ENCODE measurements at regions not wholly inside any gene's neighbourhood (a gene's known extent, or its start where the extent isn't known, plus 50 kb on each side); places are given as distances from the start of the nearest gene placed in this dataset.

DNA sequence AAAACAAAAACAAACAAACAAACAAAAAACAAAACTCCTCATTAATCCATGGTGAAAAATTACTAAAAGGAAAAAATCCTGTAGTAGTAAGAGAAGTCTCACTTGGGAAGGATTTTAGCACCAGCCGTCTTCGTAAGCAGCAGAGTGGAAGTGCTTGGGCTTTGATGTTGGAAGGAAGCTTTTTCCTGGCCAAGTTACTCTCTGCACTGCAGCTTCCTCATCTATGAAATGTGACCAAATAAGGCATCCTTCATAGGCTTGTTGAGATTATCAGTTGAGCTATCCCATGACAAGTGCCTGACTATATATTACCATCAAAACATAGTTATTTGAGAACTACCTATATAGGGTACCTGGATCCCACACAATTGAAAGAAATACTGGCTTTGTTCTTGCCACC, 436.4 kb upstream of the ONECUT1 start:
- TF ChIP-seq, protein P1, sequence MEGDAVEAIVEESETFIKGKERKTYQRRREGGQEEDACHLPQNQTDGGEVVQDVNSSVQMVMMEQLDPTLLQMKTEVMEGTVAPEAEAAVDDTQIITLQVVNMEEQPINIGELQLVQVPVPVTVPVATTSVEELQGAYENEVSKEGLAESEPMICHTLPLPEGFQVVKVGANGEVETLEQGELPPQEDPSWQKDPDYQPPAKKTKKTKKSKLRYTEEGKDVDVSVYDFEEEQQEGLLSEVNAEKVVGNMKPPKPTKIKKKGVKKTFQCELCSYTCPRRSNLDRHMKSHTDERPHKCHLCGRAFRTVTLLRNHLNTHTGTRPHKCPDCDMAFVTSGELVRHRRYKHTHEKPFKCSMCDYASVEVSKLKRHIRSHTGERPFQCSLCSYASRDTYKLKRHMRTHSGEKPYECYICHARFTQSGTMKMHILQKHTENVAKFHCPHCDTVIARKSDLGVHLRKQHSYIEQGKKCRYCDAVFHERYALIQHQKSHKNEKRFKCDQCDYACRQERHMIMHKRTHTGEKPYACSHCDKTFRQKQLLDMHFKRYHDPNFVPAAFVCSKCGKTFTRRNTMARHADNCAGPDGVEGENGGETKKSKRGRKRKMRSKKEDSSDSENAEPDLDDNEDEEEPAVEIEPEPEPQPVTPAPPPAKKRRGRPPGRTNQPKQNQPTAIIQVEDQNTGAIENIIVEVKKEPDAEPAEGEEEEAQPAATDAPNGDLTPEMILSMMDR (IDR thresholded peaks at IDR 0.05; ENCODE audit: low read depth, low read length) = no peak
- no peak for TF ChIP-seq EZH2phosphoT487 (IDR thresholded peaks at IDR 0.05; ENCODE audit: low read depth)
